ENCODE measurements at regions not wholly inside any gene's neighbourhood (a gene's known extent, or its start where the extent isn't known, plus 50 kb on each side); places are given as distances from the start of the nearest gene placed in this dataset.
"Not testable (repeated sequence)": the region's sequence is repeated elsewhere in the genome, so short reads cannot be mapped to it uniquely, and the experiment has no call there.

DNA sequence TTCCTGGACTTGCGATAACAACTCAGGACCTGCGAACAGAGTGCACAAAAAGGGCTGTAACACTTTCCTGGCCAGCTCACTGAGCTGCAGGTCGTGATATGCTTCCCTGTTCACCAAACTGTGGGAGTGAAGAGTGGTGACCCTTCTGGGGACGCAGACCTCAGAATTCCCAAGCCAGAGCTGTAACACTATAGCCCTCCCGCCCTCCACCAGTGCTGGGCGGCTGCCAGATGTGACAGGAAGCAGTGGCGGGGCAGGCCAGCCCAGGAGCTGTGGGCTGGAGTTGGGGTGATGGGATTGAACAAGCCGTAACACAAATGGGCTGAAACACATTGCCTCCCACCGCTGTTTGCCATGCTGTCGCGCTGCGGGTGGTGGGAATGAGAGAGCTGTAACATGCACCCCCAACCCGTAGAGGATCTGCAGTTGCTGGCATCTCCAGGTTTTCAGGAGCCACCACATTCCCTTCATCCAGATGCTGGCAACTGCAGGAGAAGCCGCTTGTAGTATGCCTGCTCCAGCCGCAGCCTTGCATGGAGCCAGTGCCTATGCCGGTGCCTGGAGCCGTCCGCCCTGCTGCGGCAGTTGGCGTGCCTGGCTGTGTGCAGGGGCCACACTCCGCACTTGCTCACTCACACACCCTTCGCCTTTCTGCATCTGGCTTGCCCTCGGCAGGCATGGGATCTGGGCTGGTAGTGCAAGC, 145.8 kb downstream of the GPCPD1 start:
- H3K4me1 ChIP-seq (ENCODE audit: insufficient read depth, low read length, poor library complexity, severe bottlenecking): no peaks in the 10 kb centered on the region
- H3K4me3 ChIP-seq (ENCODE audit: low read length, poor library complexity, severe bottlenecking): no peak overlapping the region
- H3K9me2 ChIP-seq (replicated peaks; ENCODE audit: low read depth, low read length): no peaks in the 10 kb centered on the region
- no peaks in the 10 kb centered on the region for H3K9me3 ChIP-seq (ENCODE audit: insufficient read depth, low read depth, low read length)
- H3K9ac ChIP-seq (ENCODE audit: low read depth, low read length, poor library complexity, severe bottlenecking): no peak overlapping the region
- H3K4me2 ChIP-seq (ENCODE audit: low read depth, low read length, poor library complexity, severe bottlenecking): no peak overlapping the region
- H4K20me1 ChIP-seq (ENCODE audit: insufficient read depth, low read length, poor library complexity, severe bottlenecking): no peaks in the 10 kb centered on the region
- TF ChIP-seq EZH2phosphoT487 (IDR thresholded peaks at IDR 0.05; ENCODE audit: borderline replicate concordance): no peak
- TF ChIP-seq, protein P1, sequence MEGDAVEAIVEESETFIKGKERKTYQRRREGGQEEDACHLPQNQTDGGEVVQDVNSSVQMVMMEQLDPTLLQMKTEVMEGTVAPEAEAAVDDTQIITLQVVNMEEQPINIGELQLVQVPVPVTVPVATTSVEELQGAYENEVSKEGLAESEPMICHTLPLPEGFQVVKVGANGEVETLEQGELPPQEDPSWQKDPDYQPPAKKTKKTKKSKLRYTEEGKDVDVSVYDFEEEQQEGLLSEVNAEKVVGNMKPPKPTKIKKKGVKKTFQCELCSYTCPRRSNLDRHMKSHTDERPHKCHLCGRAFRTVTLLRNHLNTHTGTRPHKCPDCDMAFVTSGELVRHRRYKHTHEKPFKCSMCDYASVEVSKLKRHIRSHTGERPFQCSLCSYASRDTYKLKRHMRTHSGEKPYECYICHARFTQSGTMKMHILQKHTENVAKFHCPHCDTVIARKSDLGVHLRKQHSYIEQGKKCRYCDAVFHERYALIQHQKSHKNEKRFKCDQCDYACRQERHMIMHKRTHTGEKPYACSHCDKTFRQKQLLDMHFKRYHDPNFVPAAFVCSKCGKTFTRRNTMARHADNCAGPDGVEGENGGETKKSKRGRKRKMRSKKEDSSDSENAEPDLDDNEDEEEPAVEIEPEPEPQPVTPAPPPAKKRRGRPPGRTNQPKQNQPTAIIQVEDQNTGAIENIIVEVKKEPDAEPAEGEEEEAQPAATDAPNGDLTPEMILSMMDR (conservative IDR thresholded peaks at IDR 0.05; ENCODE audit: low read length): no peak
- H3K79me2 ChIP-seq (ENCODE audit: insufficient read depth, low read length): no peaks in the 10 kb centered on the region
- H3K36me3 ChIP-seq (ENCODE audit: insufficient read depth, low read length): no peaks in the 10 kb centered on the region
- H3F3A ChIP-seq (ENCODE audit: low read depth): no peaks in the 10 kb centered on the region
- no peak overlapping the region for H2AFZ ChIP-seq (ENCODE audit: low read length)
- H3K27me3 ChIP-seq (ENCODE audit: insufficient read depth, low read length, poor library complexity, severe bottlenecking): no peaks in the 10 kb centered on the region

DNA sequence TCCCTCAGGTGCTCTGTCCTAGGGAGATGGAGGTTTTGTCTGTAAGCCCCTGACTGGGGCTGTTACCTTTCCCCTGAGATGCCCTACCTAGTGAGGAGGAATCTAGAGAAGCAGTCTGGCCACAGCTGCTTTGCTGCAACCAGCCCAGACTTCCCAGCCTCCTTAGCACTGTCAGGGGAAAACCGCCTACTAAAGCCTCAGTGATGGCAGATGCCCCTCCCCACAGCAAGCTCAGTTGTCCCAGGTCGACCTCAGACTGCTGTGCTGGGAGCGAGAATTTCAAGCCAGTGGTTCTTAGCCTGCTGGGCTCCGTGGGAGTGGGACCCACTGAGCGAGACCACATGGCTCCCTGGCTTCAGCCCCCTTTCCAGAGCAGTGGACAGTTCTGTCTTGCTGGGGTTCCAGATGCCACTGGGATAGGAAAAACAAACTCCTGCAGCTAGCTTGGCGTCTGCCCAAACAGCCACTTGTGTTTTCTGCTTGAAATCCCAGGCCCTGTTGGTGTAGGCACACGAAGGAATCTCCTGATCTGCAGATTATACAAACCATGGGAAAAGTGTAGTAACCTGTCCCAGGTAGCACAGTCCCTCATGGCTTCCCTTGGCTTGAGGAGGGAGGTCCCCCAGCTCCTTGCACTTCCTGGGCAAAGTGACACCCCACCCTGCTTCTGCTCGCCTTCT, 146.4 kb upstream of the PROKR2 start:
- no peak overlapping the region for H3K4me3 ChIP-seq (ENCODE audit: low read length, poor library complexity, severe bottlenecking)
- no peaks in the 10 kb centered on the region for H3K4me1 ChIP-seq (ENCODE audit: insufficient read depth, low read length, poor library complexity, severe bottlenecking)
- H3F3A ChIP-seq (ENCODE audit: low read depth): no peaks in the 10 kb centered on the region
- no peak overlapping the region for H3K4me2 ChIP-seq (ENCODE audit: low read depth, low read length, poor library complexity, severe bottlenecking)
- H3K79me2 ChIP-seq (ENCODE audit: insufficient read depth, low read length): no peaks in the 10 kb centered on the region
- H3K9me2 ChIP-seq (replicated peaks; ENCODE audit: low read depth, low read length): no peaks in the 10 kb centered on the region
- no peaks in the 10 kb centered on the region for H3K36me3 ChIP-seq (ENCODE audit: insufficient read depth, low read length)
- H2AFZ ChIP-seq (ENCODE audit: low read length): no peak overlapping the region
- no peak overlapping the region for H3K9ac ChIP-seq (ENCODE audit: low read depth, low read length, poor library complexity, severe bottlenecking)
- H3K27me3 ChIP-seq (ENCODE audit: insufficient read depth, low read length, poor library complexity, severe bottlenecking): no peaks in the 10 kb centered on the region
- no peaks in the 10 kb centered on the region for H4K20me1 ChIP-seq (ENCODE audit: insufficient read depth, low read length, poor library complexity, severe bottlenecking)
- TF ChIP-seq EZH2phosphoT487 (IDR thresholded peaks at IDR 0.05; ENCODE audit: borderline replicate concordance): no peak
- TF ChIP-seq, protein P1 (conservative IDR thresholded peaks at IDR 0.05; ENCODE audit: low read length): no peak
- H3K9me3 ChIP-seq (ENCODE audit: insufficient read depth, low read depth, low read length): no peaks in the 10 kb centered on the region

DNA sequence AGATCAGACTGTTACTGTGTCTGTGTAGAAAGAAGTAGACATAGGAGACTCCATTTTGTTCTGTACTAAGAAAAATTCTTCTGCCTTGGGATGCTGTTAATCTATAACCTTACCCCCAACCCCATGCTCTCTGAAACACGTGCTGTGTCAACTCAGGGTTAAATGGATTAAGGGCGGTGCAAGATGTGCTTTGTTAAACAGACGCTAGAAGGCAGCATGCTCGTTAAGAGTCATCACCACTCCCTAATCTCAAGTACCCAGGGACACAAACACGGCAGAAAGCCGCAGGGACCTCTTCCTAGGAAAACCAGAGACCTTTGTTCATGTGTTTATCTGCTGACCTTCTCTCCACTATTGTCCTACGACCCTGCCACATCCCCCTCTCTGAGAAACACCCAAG, 137.0 kb upstream of the PROKR2 start:
- H2AFZ ChIP-seq (ENCODE audit: low read length); H3K4me1 ChIP-seq (ENCODE audit: insufficient read depth, low read length, poor library complexity, severe bottlenecking); H3K9ac ChIP-seq (ENCODE audit: low read depth, low read length, poor library complexity, severe bottlenecking); H4K20me1 ChIP-seq (ENCODE audit: insufficient read depth, low read length, poor library complexity, severe bottlenecking); H3K9me2 ChIP-seq (replicated peaks; ENCODE audit: low read depth, low read length); H3F3A ChIP-seq (ENCODE audit: low read depth); H3K27me3 ChIP-seq (ENCODE audit: insufficient read depth, low read length, poor library complexity, severe bottlenecking); H3K36me3 ChIP-seq (ENCODE audit: insufficient read depth, low read length); H3K9me3 ChIP-seq (ENCODE audit: insufficient read depth, low read depth, low read length); H3K4me3 ChIP-seq (ENCODE audit: low read length, poor library complexity, severe bottlenecking); H3K4me2 ChIP-seq (ENCODE audit: low read depth, low read length, poor library complexity, severe bottlenecking); H3K79me2 ChIP-seq (ENCODE audit: insufficient read depth, low read length): not testable (repeated sequence)

DNA sequence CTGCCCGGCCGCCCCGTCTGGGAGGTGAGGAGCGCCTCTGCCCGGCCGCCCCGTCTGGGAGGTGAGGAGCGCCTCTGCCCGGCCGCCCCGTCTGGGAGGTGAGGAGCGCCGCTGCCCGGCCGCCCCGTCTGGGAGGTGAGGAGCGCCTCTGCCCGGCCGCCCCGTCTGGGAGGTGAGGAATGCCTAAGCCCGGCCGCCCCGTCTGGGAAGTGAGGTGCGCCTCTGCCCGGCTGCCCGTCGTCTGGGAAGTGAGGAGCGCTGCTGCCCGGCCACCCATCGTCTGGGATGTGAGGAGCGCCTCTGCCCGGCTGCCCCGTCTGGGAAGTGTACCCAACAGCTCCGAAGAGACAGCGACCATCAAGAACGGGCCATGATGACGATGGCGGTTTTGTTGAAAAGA, 136.6 kb upstream of the PROKR2 start:
- H3K4me2 ChIP-seq (ENCODE audit: low read depth, low read length, poor library complexity, severe bottlenecking); H3K4me1 ChIP-seq (ENCODE audit: insufficient read depth, low read length, poor library complexity, severe bottlenecking); H3K9me3 ChIP-seq (ENCODE audit: insufficient read depth, low read depth, low read length); H3K27me3 ChIP-seq (ENCODE audit: insufficient read depth, low read length, poor library complexity, severe bottlenecking); H3K4me3 ChIP-seq (ENCODE audit: low read length, poor library complexity, severe bottlenecking); H4K20me1 ChIP-seq (ENCODE audit: insufficient read depth, low read length, poor library complexity, severe bottlenecking); H2AFZ ChIP-seq (ENCODE audit: low read length); H3K79me2 ChIP-seq (ENCODE audit: insufficient read depth, low read length); H3K9ac ChIP-seq (ENCODE audit: low read depth, low read length, poor library complexity, severe bottlenecking); H3F3A ChIP-seq (ENCODE audit: low read depth); H3K36me3 ChIP-seq (ENCODE audit: insufficient read depth, low read length); H3K9me2 ChIP-seq (replicated peaks; ENCODE audit: low read depth, low read length): not testable (repeated sequence)

DNA sequence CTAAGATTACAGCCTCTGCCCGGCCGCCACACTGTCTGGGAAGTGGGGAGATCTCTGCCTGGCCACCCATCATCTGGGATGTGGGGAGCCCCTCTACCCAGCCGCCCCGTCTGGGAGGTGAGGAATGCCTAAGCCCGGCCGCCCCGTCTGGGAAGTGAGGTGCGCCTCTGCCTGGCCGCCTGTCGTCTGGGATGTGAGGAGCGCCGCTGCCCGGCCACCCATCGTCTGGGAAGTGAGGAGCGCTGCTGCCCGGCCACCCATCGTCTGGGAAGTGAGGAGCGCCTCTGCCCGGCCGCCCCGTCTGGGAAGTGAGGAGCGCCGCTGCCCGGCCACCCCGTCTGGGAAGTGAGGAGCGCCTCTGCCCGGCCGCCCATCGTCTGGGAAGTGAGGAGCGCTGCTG, 135.9 kb upstream of the PROKR2 start:
- not testable (repeated sequence) for H3K27me3 ChIP-seq (ENCODE audit: insufficient read depth, low read length, poor library complexity, severe bottlenecking); H3K9me2 ChIP-seq (replicated peaks; ENCODE audit: low read depth, low read length); H3K36me3 ChIP-seq (ENCODE audit: insufficient read depth, low read length); H2AFZ ChIP-seq (ENCODE audit: low read length); H3K79me2 ChIP-seq (ENCODE audit: insufficient read depth, low read length); H3K4me2 ChIP-seq (ENCODE audit: low read depth, low read length, poor library complexity, severe bottlenecking); H4K20me1 ChIP-seq (ENCODE audit: insufficient read depth, low read length, poor library complexity, severe bottlenecking); H3K9ac ChIP-seq (ENCODE audit: low read depth, low read length, poor library complexity, severe bottlenecking); H3K9me3 ChIP-seq (ENCODE audit: insufficient read depth, low read depth, low read length); H3K4me1 ChIP-seq (ENCODE audit: insufficient read depth, low read length, poor library complexity, severe bottlenecking); H3K4me3 ChIP-seq (ENCODE audit: low read length, poor library complexity, severe bottlenecking); H3F3A ChIP-seq (ENCODE audit: low read depth)

DNA sequence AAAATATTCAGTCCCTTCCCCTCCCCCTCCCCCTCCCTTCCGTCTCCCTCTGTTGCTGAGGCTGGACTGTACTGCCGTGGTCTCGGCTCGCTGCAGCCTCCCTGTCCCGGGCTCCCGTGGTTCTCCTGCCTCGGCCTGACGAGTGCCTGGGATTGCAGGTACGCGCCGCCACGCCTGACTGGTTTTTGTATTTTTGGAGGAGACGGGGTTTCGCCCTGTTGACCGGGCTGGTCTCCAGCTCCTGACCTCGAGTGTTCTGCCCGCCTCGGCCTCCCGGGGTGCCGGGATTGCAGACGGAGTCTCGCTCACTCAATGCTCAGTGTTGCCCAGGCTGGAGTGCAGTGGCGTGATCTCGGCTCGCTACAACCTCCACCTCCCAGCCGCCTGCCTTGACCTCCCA, 135.5 kb upstream of the PROKR2 start:
- not testable (repeated sequence) for H3F3A ChIP-seq (ENCODE audit: low read depth); H4K20me1 ChIP-seq (ENCODE audit: insufficient read depth, low read length, poor library complexity, severe bottlenecking); H3K4me3 ChIP-seq (ENCODE audit: low read length, poor library complexity, severe bottlenecking); H3K4me2 ChIP-seq (ENCODE audit: low read depth, low read length, poor library complexity, severe bottlenecking); H3K9me2 ChIP-seq (replicated peaks; ENCODE audit: low read depth, low read length); H3K9me3 ChIP-seq (ENCODE audit: insufficient read depth, low read depth, low read length); H3K4me1 ChIP-seq (ENCODE audit: insufficient read depth, low read length, poor library complexity, severe bottlenecking); H3K9ac ChIP-seq (ENCODE audit: low read depth, low read length, poor library complexity, severe bottlenecking); H3K27me3 ChIP-seq (ENCODE audit: insufficient read depth, low read length, poor library complexity, severe bottlenecking); H2AFZ ChIP-seq (ENCODE audit: low read length); H3K79me2 ChIP-seq (ENCODE audit: insufficient read depth, low read length); H3K36me3 ChIP-seq (ENCODE audit: insufficient read depth, low read length)
